ENCODE measurements at regions not wholly inside any gene's neighbourhood (a gene's known extent, or its start where the extent isn't known, plus 50 kb on each side); places are given as distances from the start of the nearest gene placed in this dataset.

GRCh38 chr3:34285827-34286188 lies 487.4 kb downstream of the PDCD6IP start:
- no peak overlapping the region for H3K27ac Mint-ChIP-seq
- no peaks in the 10 kb centered on the region for H3K27me3 ChIP-seq (replicated peaks in 1 of 4; ENCODE audit: control extremely low read depth in 1 of 4, control insufficient read depth in 3 of 4, insufficient read depth in 4 of 4, low read length in 3 of 4)
- no peak overlapping the region for H3K4me3 ChIP-seq (ENCODE audit: control extremely low read depth in 1 of 5, extremely low read depth in 1 of 5, insufficient read depth in 1 of 5, low read depth in 2 of 5, low read length in 4 of 5)
- H3K4me1 ChIP-seq (ENCODE audit: control insufficient read depth in 2 of 2, insufficient read depth in 2 of 2, low read length in 2 of 2), result no peaks in the 10 kb centered on the region
- no peaks in the 10 kb centered on the region for H3K4me1 Mint-ChIP-seq
- H3K27me3 Mint-ChIP-seq, result no peaks in the 10 kb centered on the region
- H3K4me3 Mint-ChIP-seq, result no peak overlapping the region
- no peaks in the 10 kb centered on the region for H3K79me2 ChIP-seq (ENCODE audit: control insufficient read depth, insufficient read depth, low read length)
- no peaks in the 10 kb centered on the region for H3K36me3 ChIP-seq (replicated peaks in 1 of 2; ENCODE audit: control extremely low read depth in 1 of 2, control insufficient read depth in 1 of 2, extremely low read depth in 1 of 2, insufficient read depth in 2 of 2, low read length in 1 of 2)
- no peak for ATAC-seq (ENCODE audit: low read depth)
- no peak overlapping the region for H3K9ac ChIP-seq (ENCODE audit: low read length)
- intact Hi-C loops (cut with micrococcal nuclease), result no loop called here
- DNase-seq, result no peak
- H2AFZ ChIP-seq (ENCODE audit: insufficient read depth, low read depth, low read length, poor library complexity, severe bottlenecking), result no peak overlapping the region
- H4K20me1 ChIP-seq (ENCODE audit: control insufficient read depth, insufficient read depth, low read length, poor library complexity, severe bottlenecking), result no peaks in the 10 kb centered on the region
- H3K9me3 Mint-ChIP-seq (ENCODE audit: insufficient read depth), result peaks cover 3% of the 10 kb centered on the region
- no peak overlapping the region for H3K4me2 ChIP-seq (replicated peaks; ENCODE audit: low read depth, low read length, poor library complexity, severe bottlenecking)
- H3K9me3 ChIP-seq (ENCODE audit: control extremely low read depth in 1 of 3, control insufficient read depth in 2 of 3, insufficient read depth in 1 of 3, low read length in 2 of 3), result no peaks in the 10 kb centered on the region
- POLR2A ChIA-PET, result no interaction called here
- CTCF ChIA-PET, result no interaction called here
- H3K27ac ChIP-seq (ENCODE audit: low read length in 2 of 2), result no peak overlapping the region
- 100% methylated on average over 1 of the region's 2 CpGs for WGBS (ENCODE audit: insufficient coverage)
- TF ChIP-seq EZH2 (IDR thresholded peaks at IDR 0.05; ENCODE audit: borderline replicate concordance, insufficient read depth, low read depth, low read length, poor library complexity, severe bottlenecking) (no peak), CTCF (IDR thresholded peaks at IDR 0.05) (no peak)

DNA sequence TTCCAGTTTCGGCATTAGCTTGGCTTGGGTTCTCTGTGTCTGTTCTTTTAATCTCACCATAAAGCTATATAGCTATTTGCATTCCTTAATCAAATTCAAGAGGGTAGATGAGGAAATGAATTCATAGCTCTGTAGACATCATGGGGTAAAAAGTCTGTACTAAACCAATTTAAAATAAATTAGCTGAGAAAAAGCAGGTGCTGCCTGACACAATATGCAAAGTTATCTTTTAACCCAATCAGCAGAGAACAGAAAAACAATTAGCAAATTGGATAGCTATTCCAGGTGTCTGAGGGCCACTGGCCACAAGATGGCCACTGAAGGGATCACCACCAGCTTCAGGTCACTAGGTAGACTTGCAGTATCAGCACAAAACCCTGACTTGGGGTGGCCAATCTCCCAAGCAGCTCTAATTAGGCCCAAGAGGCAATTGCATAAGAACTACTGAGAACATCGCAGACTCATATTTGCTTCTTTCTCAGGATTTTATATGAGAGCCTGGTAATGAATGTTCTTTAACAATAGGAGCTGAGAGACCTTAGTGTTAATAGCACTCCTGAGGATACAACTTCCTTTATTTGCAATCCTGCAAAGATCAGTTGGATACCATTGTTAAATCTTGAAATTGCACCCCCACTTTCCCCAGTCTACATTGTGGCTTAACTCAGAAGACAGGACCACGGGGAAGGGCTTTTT lies 494.3 kb downstream of the PDCD6IP start:
- no peaks in the 10 kb centered on the region for H3K9me3 Mint-ChIP-seq (ENCODE audit: insufficient read depth)
- Histone ChIP-seq H3K4me3 (ENCODE audit: control extremely low read depth in 1 of 5, extremely low read depth in 1 of 5, insufficient read depth in 1 of 5, low read depth in 2 of 5, low read length in 4 of 5) (no peak overlapping the region), H2AFZ (ENCODE audit: insufficient read depth, low read depth, low read length, poor library complexity, severe bottlenecking) (no peak overlapping the region), H3K4me2 (replicated peaks; ENCODE audit: low read depth, low read length, poor library complexity, severe bottlenecking) (no peak overlapping the region), H3K79me2 (ENCODE audit: control insufficient read depth, insufficient read depth, low read length) (no peaks in the 10 kb centered on the region), H3K9me3 (ENCODE audit: control extremely low read depth in 1 of 3, control insufficient read depth in 2 of 3, insufficient read depth in 1 of 3, low read length in 2 of 3) (no peaks in the 10 kb centered on the region), H3K4me1 (ENCODE audit: control insufficient read depth in 2 of 2, insufficient read depth in 2 of 2, low read length in 2 of 2) (no peaks in the 10 kb centered on the region), H4K20me1 (ENCODE audit: control insufficient read depth, insufficient read depth, low read length, poor library complexity, severe bottlenecking) (no peaks in the 10 kb centered on the region), H3K9ac (ENCODE audit: low read length) (no peak overlapping the region), H3K36me3 (replicated peaks in 1 of 2; ENCODE audit: control extremely low read depth in 1 of 2, control insufficient read depth in 1 of 2, extremely low read depth in 1 of 2, insufficient read depth in 2 of 2, low read length in 1 of 2) (no peaks in the 10 kb centered on the region), H3K27me3 (replicated peaks in 1 of 4; ENCODE audit: control extremely low read depth in 1 of 4, control insufficient read depth in 3 of 4, insufficient read depth in 4 of 4, low read length in 3 of 4) (no peaks in the 10 kb centered on the region), H3K27ac (ENCODE audit: low read length in 2 of 2) (no peak overlapping the region)
- DNase-seq, result no peak
- POLR2A ChIA-PET, result no interaction called here
- no peak overlapping the region for H3K27ac Mint-ChIP-seq
- H3K4me1 Mint-ChIP-seq, result no peaks in the 10 kb centered on the region
- no peak overlapping the region for H3K4me3 Mint-ChIP-seq
- intact Hi-C loops (cut with micrococcal nuclease), result no loop called here
- H3K27me3 Mint-ChIP-seq, result no peaks in the 10 kb centered on the region
- CTCF ChIA-PET, result no interaction called here
- TF ChIP-seq CTCF (IDR thresholded peaks at IDR 0.05) (no peak), EZH2 (IDR thresholded peaks at IDR 0.05; ENCODE audit: borderline replicate concordance, insufficient read depth, low read depth, low read length, poor library complexity, severe bottlenecking) (no peak)
- no CpG with 5 or more reads among the region's 3 CpGs for WGBS (ENCODE audit: insufficient coverage)
- ATAC-seq (ENCODE audit: low read depth), result no peak
